ENCODE measurements at regions not wholly inside any gene's neighbourhood (a gene's known extent, or its start where the extent isn't known, plus 50 kb on each side); places are given as distances from the start of the nearest gene placed in this dataset.

DNA sequence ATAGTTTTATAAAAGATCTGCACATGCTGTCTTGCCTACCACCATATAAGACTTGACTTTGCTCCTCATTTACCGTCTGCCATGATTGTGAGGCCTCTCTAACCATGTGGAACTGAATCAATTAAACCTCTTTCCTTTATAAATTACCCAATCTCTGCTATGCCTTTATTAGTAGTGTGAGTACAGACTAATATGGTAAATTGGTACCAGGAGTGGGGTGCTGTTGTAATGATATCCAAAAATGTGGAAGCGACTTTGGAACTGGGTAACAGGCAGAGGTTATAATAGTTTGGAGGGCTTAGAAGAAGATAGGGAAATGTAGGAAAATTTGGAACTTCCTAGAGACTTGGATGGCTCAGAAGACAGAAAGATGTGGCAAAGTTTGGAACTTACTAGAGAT lies 64.2 kb upstream of the TFAP2D start:
- TF ChIP-seq EP300 (IDR thresholded peaks at IDR 0.05), result no peak
- TF ChIP-seq POLR2A (IDR thresholded peaks at IDR 0.05), result no peak
